AG04449 (cell line): ENCODE measurements at regions not wholly inside any gene's neighbourhood (a gene's known extent, or its start where the extent isn't known, plus 50 kb on each side); places are given as distances from the start of the nearest gene placed in this dataset.

Experiments used
- CTCF ChIA-PET: fragments of 350-600 bp; formaldehyde crosslinking; extraction: SDS; loops from one replicate; lab custom pipeline; 2021; ENCODE audit warnings: antibody characterized with exemption; lab: Yijun Ruan, JAX
- POLR2A ChIA-PET: fragments of 400-600, 350-600 bp; formaldehyde crosslinking; extraction: SDS; loops from one replicate; lab custom pipeline; 2020; ENCODE audit warnings: antibody characterized with exemption, inconsistent platforms; lab: Yijun Ruan, JAX
- DNase-seq: peaks from one replicate; pipeline ENCODE4 v3.0.0-alpha.2; 2010; ENCODE audit warnings: low read depth, low spot score
- H3K4me3 ChIP-seq: 2 replicates; pipeline ENCODE4 v1.5.1; 2011; ENCODE audit warnings: low read depth, mild to moderate bottlenecking, control low read depth, low read length
- TF ChIP-seq, protein P1 (sequence below): IDR thresholded peaks from one replicate; pipeline ENCODE4 v1.5.1; 2011; ENCODE audit warnings: mild to moderate bottlenecking, moderate library complexity, low read length, control low read depth, inconsistent platforms; ENCODE audit not compliant: insufficient read depth; ENCODE audit errors: missing control alignments

DNA sequence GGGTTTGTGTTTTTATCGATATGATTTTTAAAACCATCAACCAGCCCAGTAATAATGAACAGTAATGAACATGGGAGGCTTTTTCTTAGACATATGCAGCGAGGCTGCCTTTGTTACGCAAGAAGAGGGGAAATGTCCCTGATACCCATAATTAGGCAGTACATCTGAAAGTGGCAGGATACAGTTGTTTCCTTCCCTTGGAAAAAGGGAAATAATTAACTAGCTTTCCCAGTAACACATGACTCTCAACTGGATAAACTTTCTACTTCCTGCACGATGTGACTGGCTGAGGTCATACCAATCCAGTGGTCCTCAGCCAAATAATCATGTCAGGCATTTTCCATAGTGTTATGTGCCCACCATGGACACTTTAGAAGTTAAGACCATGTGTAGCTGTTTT is 431.6 kb upstream of the C9orf72 start:
- ChIA-PET POLR2A (no interaction called here), CTCF (no interaction called here)
- no peak for DNase-seq
- no peak overlapping the region for H3K4me3 ChIP-seq
- TF ChIP-seq, protein P1, sequence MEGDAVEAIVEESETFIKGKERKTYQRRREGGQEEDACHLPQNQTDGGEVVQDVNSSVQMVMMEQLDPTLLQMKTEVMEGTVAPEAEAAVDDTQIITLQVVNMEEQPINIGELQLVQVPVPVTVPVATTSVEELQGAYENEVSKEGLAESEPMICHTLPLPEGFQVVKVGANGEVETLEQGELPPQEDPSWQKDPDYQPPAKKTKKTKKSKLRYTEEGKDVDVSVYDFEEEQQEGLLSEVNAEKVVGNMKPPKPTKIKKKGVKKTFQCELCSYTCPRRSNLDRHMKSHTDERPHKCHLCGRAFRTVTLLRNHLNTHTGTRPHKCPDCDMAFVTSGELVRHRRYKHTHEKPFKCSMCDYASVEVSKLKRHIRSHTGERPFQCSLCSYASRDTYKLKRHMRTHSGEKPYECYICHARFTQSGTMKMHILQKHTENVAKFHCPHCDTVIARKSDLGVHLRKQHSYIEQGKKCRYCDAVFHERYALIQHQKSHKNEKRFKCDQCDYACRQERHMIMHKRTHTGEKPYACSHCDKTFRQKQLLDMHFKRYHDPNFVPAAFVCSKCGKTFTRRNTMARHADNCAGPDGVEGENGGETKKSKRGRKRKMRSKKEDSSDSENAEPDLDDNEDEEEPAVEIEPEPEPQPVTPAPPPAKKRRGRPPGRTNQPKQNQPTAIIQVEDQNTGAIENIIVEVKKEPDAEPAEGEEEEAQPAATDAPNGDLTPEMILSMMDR = no peak

DNA sequence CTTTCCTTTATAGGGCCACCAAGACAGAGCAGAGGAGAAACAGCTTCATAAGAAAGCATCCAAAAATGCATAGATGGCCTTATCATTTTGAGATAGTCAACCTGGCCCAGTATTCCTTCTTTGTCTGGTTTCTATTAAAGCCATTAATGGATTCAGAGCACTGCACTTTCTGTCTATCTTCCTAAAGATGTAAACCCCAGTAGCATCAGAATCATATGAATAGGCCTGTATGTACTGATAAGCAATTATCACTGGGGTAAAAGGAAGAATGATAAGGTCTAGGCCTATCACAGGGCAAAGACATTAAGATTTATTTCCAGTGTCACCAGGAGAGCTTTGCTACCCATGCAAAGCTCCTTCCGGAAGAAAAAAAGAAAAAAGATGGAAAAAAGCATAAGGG is 432.5 kb upstream of the C9orf72 start:
- TF ChIP-seq, protein P1 = no peak
- ChIA-PET CTCF (no interaction called here), POLR2A (no interaction called here)
- no peak for DNase-seq
- H3K4me3 ChIP-seq = no peak overlapping the region

DNA sequence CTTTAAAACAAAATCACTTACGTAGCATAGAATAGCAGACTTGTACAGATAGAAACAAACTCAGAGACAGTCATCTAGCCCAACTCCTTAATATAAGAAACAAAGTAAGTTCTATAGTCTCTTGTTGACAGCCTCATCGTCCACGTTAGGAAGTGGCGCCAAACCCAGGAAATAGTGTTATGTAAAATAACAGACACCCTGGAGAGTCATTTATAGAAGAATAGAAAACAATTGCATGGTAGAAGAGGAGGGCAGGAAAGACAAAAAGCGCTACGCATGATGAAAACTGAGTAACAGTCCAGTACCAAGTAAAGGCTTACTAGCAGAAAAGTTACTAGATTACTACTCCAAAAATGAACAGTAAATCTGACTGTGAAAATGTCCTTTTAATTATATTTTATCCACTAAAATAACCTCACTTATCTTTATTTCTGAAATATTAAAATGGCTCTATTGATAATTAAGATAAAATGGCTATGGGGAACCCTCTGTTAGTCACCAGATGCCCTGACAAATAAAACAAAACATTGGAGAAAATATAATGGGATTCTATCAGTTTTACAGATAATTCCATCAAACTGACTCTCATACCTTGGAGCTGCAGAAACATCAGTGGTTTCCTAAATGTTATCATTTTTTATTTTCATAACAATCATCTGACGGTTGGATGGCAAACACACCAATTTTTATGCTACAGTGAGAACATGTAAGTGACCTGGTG is 434.0 kb upstream of the C9orf72 start:
- no peak overlapping the region for H3K4me3 ChIP-seq
- DNase-seq = no peak
- TF ChIP-seq, protein P1 = no peak
- POLR2A ChIA-PET = no interaction called here
- CTCF ChIA-PET = no interaction called here

DNA sequence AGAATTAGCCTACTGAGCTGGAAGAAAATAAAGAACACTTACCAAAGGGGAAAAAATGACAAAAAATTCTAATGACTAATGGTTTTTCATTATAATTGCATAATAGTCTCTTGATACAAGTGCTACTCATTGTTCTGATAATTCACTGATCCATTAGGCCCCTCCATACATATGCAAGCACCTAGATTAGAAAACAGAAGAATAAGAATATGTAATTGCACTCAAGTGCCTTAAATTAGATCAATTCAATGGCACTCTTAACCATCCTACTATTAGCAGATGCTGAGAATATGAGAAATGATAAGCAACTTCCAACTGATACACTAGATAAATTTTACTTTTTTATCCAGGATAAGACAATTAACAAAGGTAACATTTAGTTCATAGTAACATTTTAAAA is 440.9 kb upstream of the C9orf72 start:
- no peak for DNase-seq
- ChIA-PET CTCF (no interaction called here), POLR2A (no interaction called here)
- TF ChIP-seq, protein P1 = no peak
- no peak overlapping the region for H3K4me3 ChIP-seq

DNA sequence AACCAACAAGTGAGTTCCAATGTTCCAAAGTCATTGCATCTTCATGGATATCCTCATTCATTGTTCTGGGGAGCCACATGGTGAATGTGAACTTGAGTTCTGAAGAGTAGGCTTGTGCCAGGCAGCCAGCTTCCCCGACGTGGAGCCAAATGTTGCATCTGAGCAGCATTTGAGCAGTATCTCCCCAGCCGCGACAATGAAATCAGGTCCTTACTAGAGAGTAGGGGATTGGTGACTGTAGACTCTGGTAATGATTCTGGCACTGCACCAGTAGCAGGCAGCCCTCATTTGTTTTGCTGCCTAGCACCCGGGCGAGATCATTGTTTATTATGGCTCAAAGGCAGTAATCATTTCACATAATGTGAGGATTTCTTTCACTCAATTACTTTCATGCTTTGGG is 451.4 kb upstream of the C9orf72 start:
- CTCF ChIA-PET = no interaction called here

DNA sequence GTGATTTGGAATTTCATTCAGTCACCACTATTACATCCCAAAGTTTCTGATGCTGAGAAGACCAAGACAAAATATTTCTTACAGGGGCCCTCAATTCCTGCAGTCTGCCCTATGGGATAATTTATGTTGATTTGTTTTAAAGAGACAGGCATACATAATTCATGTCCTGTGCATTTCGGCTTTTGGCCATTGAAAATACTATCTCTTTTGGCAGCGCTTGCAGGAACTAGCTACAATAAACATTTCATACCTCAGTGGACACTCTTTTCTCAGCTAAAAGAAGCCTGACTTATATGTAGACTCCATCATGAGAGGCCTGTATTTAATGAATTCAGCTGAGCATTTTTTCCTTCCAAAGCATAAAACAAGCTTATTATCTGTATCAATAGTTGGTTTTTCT is 451.9 kb upstream of the C9orf72 start:
- TF ChIP-seq, protein P1 = no peak
- CTCF ChIA-PET = no interaction called here
- POLR2A ChIA-PET = no interaction called here
- DNase-seq = no peak
- H3K4me3 ChIP-seq = no peak overlapping the region

More for the DNA sequence above, 451.4 kb upstream of the C9orf72 start:
- no peak overlapping the region for H3K4me3 ChIP-seq
- no peak for DNase-seq
- TF ChIP-seq, protein P1 = no peak
- POLR2A ChIA-PET = no interaction called here
